Neural cell (in vitro differentiated cells): ENCODE measurements at regions not wholly inside any gene's neighbourhood (a gene's known extent, or its start where the extent isn't known, plus 50 kb on each side); places are given as distances from the start of the nearest gene placed in this dataset.

Source experiments
- H2AFZ ChIP-seq: fragments of 200-600, 300-800 bp; sonication (generic), shearing (Covaris generic); 2 replicates; pipeline ENCODE4 v1.6.0; 2014; ENCODE audit warnings: low read depth, mild to moderate bottlenecking, antibody characterized with exemption, low read length, moderate library complexity
- H3F3A ChIP-seq: fragments of 200-600 bp; shearing (Covaris generic); 2 replicates; pipeline ENCODE4 v1.6.1; 2016; ENCODE audit warnings: mild to moderate bottlenecking, moderate library complexity, mixed read lengths, antibody characterized with exemption, low read length; ENCODE audit not compliant: insufficient read depth, poor library complexity, severe bottlenecking
- H3K27ac ChIP-seq: fragments of 200-600, 300-800 bp; sonication (generic), shearing (Covaris generic); 2 replicates; pipeline ENCODE4 v1.5.1; 2014; ENCODE audit warnings: mild to moderate bottlenecking, low read length, moderate library complexity
- H3K27me3 ChIP-seq: fragments of 300-800, 200-600 bp; sonication (generic), shearing (Covaris generic); 2 replicates; pipeline ENCODE4 v1.6.0; 2014; ENCODE audit warnings: mild to moderate bottlenecking, low read depth, low read length, moderate library complexity; ENCODE audit not compliant: insufficient read depth
- H3K36me3 ChIP-seq: fragments of 300-800, 200-600 bp; sonication (generic), shearing (Covaris generic); 2 replicates; pipeline ENCODE4 v1.5.1; 2014; ENCODE audit warnings: mild to moderate bottlenecking, antibody characterized with exemption, low read length, moderate library complexity; ENCODE audit not compliant: insufficient read depth
- H3K4me2 ChIP-seq: fragments of 300-800, 200-600 bp; sonication (generic), shearing (Covaris generic); 2 replicates; pipeline ENCODE4 v1.6.0; 2014; ENCODE audit warnings: mild to moderate bottlenecking, low read length
- H3K4me3 ChIP-seq: fragments of 300-800, 200-600 bp; sonication (generic), shearing (Covaris generic); 2 replicates; pipeline ENCODE4 v1.5.1; 2014; ENCODE audit warnings: mild to moderate bottlenecking, low read length, moderate library complexity
- H3K79me2 ChIP-seq: fragments of 200-600 bp; shearing (Covaris generic); replicated peaks from 2 replicates; pipeline ENCODE4 v1.6.0; 2014; ENCODE audit warnings: mild to moderate bottlenecking, low read length, moderate library complexity; ENCODE audit not compliant: insufficient read depth
- H3K9ac ChIP-seq: fragments of 300-800, 200-600 bp; sonication (generic), shearing (Covaris generic); 2 replicates; pipeline ENCODE4 v1.6.1; 2016; ENCODE audit warnings: mild to moderate bottlenecking, low read length, mixed read lengths
- H3K9me2 ChIP-seq: fragments of 200-600 bp; shearing (Covaris generic); 2 replicates; pipeline ENCODE4 v1.6.1; 2016; ENCODE audit warnings: mild to moderate bottlenecking, low read length, mixed read lengths; ENCODE audit not compliant: insufficient read depth
- H3K9me3 ChIP-seq: fragments of 200-600, 300-800 bp; sonication (generic), shearing (Covaris generic); 2 replicates; pipeline ENCODE4 v1.6.1; 2016; ENCODE audit warnings: mild to moderate bottlenecking, mixed run types, low read length, moderate library complexity, mixed read lengths
- H4K20me1 ChIP-seq: fragments of 200-600 bp; shearing (Covaris generic); 2 replicates; pipeline ENCODE4 v1.6.1; 2016; ENCODE audit warnings: mild to moderate bottlenecking, mixed run types; ENCODE audit not compliant: insufficient read depth
- EP300 ChIP-seq: fragments of 450-650 bp; conservative IDR thresholded peaks from 2 replicates; pipeline ENCODE4 v1.6.1; 2014; ENCODE audit warnings: antibody characterized with exemption, mild to moderate bottlenecking, moderate library complexity; ENCODE audit not compliant: poor library complexity, severe bottlenecking
- EZH2 ChIP-seq: fragments of 200-600, 300-800 bp; shearing (Covaris generic), sonication (generic); IDR thresholded peaks from 2 replicates; pipeline ENCODE4 v1.6.1; 2014; ENCODE audit warnings: antibody characterized with exemption, low read length, borderline replicate concordance, mild to moderate bottlenecking; ENCODE audit not compliant: insufficient read depth, poor library complexity, severe bottlenecking
- MXI1 ChIP-seq: fragments of 450-650 bp; conservative IDR thresholded peaks from 2 replicates; pipeline ENCODE4 v1.6.1; 2014; ENCODE audit warnings: antibody characterized with exemption, mild to moderate bottlenecking; ENCODE audit not compliant: poor library complexity, severe bottlenecking
- POLR2AphosphoS5 ChIP-seq: IDR thresholded peaks from 2 replicates; pipeline ENCODE4 v1.6.1; 2012
- RAD21 ChIP-seq: fragments of 450-650 bp; conservative IDR thresholded peaks from 2 replicates; pipeline ENCODE4 v1.6.1; 2014; ENCODE audit warnings: antibody characterized with exemption, mild to moderate bottlenecking, moderate library complexity
- SMC3 ChIP-seq: fragments of 450-650 bp; conservative IDR thresholded peaks from 2 replicates; pipeline ENCODE4 v1.6.1; 2014; ENCODE audit warnings: antibody characterized with exemption, mild to moderate bottlenecking, moderate library complexity; ENCODE audit not compliant: poor library complexity
- TAF1 ChIP-seq: IDR thresholded peaks from 2 replicates; pipeline ENCODE4 v1.6.1; 2012; ENCODE audit warnings: low read depth
- TF ChIP-seq, protein P1 (sequence below): fragments of 450-650 bp; IDR thresholded peaks from 2 replicates; pipeline ENCODE4 v1.5.1; 2014; ENCODE audit warnings: antibody characterized with exemption, mild to moderate bottlenecking, moderate library complexity; ENCODE audit not compliant: poor library complexity, severe bottlenecking
- TF ChIP-seq, protein P2 (sequence below): IDR thresholded peaks from 2 replicates; pipeline ENCODE4 v1.6.1; 2012; ENCODE audit warnings: borderline replicate concordance

DNA sequence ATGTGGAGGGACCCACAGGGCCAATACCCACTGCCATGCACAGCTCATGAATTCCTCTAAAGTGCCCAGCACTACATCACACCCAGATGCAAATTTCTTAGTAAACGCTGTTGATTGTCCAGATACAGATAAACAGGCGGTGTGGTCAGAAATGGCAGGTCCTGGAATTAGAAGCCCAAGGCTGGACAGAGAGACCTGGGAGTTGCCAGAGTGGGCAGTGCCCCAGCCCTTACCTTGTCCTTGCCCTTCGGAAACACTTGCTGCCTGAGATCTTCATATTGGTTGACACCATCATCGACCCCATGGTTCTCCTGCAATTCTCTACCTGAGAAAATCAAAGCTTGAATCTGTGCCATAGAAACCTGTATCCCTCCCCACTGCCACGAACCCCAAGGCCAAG, 149.3 kb upstream of the ETV3 start:
- H3K9me2 ChIP-seq = no peaks in the 10 kb centered on the region
- no peaks in the 10 kb centered on the region for H3K9me3 ChIP-seq
- H3K4me3 ChIP-seq = no peak overlapping the region
- no peaks in the 10 kb centered on the region for H3F3A ChIP-seq
- H3K4me2 ChIP-seq = no peak overlapping the region
- H3K27ac ChIP-seq = no peak overlapping the region
- H3K9ac ChIP-seq = no peak overlapping the region
- no peaks in the 10 kb centered on the region for H3K27me3 ChIP-seq
- H3K36me3 ChIP-seq = no peaks in the 10 kb centered on the region
- no peaks in the 10 kb centered on the region for H4K20me1 ChIP-seq
- no peaks in the 10 kb centered on the region for H3K79me2 ChIP-seq
- no peak for TF ChIP-seq MXI1
- no peak for TF ChIP-seq POLR2AphosphoS5
- TF ChIP-seq, protein P1, sequence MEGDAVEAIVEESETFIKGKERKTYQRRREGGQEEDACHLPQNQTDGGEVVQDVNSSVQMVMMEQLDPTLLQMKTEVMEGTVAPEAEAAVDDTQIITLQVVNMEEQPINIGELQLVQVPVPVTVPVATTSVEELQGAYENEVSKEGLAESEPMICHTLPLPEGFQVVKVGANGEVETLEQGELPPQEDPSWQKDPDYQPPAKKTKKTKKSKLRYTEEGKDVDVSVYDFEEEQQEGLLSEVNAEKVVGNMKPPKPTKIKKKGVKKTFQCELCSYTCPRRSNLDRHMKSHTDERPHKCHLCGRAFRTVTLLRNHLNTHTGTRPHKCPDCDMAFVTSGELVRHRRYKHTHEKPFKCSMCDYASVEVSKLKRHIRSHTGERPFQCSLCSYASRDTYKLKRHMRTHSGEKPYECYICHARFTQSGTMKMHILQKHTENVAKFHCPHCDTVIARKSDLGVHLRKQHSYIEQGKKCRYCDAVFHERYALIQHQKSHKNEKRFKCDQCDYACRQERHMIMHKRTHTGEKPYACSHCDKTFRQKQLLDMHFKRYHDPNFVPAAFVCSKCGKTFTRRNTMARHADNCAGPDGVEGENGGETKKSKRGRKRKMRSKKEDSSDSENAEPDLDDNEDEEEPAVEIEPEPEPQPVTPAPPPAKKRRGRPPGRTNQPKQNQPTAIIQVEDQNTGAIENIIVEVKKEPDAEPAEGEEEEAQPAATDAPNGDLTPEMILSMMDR = no peak
- TF ChIP-seq TAF1 = no peak
- TF ChIP-seq SMC3 = no peak
- no peak for TF ChIP-seq EZH2
- TF ChIP-seq EP300 = no peak
- TF ChIP-seq RAD21 = no peak
- no peak overlapping the region for H2AFZ ChIP-seq

DNA sequence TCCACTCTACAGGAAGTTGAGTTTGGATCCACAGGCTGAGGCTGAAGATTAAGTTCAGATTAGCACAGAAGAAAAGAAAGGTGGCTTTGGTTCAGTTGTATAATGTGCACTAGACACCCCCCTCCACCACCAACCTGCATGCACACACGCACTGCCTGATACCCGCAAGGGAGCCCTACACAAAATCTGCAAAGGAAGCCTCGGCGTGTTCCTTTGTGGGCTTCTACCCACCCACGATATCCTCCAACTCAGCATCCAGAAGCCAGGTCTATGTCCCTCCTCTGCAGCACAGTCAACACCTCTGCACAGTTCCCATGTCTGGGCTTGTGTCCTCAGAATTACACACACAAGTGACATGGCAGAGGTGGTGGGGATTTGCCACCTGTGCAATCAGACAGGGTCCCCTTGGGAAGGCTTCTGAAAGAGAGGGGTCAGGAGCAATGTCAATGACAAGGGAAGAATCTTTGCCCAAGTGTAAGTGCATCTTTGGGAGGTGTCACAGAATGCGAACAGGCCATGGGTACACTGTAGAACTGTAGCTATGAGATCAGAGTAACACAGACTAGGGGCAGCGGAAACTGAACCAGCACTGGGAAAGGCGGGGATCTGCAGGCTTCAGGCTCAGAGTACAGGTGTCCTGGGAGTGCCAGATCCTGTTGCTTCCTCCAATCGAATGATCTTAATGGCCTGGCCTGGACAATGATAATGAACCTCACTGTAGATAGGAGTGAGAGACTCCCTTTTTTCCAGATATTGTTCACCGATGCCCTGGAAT, 148.6 kb upstream of the ETV3 start:
- no peaks in the 10 kb centered on the region for H3K9me3 ChIP-seq
- no peaks in the 10 kb centered on the region for H3K27me3 ChIP-seq
- H3K79me2 ChIP-seq = no peaks in the 10 kb centered on the region
- TF ChIP-seq EZH2 (no peak), MXI1 (no peak), EP300 (no peak), RAD21 (no peak), POLR2AphosphoS5 (no peak), TAF1 (no peak), SMC3 (no peak)
- TF ChIP-seq, protein P1 = no peak
- TF ChIP-seq, protein P2, sequence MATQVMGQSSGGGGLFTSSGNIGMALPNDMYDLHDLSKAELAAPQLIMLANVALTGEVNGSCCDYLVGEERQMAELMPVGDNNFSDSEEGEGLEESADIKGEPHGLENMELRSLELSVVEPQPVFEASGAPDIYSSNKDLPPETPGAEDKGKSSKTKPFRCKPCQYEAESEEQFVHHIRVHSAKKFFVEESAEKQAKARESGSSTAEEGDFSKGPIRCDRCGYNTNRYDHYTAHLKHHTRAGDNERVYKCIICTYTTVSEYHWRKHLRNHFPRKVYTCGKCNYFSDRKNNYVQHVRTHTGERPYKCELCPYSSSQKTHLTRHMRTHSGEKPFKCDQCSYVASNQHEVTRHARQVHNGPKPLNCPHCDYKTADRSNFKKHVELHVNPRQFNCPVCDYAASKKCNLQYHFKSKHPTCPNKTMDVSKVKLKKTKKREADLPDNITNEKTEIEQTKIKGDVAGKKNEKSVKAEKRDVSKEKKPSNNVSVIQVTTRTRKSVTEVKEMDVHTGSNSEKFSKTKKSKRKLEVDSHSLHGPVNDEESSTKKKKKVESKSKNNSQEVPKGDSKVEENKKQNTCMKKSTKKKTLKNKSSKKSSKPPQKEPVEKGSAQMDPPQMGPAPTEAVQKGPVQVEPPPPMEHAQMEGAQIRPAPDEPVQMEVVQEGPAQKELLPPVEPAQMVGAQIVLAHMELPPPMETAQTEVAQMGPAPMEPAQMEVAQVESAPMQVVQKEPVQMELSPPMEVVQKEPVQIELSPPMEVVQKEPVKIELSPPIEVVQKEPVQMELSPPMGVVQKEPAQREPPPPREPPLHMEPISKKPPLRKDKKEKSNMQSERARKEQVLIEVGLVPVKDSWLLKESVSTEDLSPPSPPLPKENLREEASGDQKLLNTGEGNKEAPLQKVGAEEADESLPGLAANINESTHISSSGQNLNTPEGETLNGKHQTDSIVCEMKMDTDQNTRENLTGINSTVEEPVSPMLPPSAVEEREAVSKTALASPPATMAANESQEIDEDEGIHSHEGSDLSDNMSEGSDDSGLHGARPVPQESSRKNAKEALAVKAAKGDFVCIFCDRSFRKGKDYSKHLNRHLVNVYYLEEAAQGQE = no peak
- no peak overlapping the region for H3K4me2 ChIP-seq
- H3K4me3 ChIP-seq = no peak overlapping the region
- no peak overlapping the region for H3K27ac ChIP-seq
- no peaks in the 10 kb centered on the region for H3K9me2 ChIP-seq
- H4K20me1 ChIP-seq = no peaks in the 10 kb centered on the region
- H3F3A ChIP-seq = no peaks in the 10 kb centered on the region
- H2AFZ ChIP-seq = no peak overlapping the region
- no peaks in the 10 kb centered on the region for H3K36me3 ChIP-seq
- no peak overlapping the region for H3K9ac ChIP-seq
